H1 (cell line): ENCODE measurements at regions not wholly inside any gene's neighbourhood (a gene's known extent, or its start where the extent isn't known, plus 50 kb on each side); places are given as distances from the start of the nearest gene placed in this dataset.

ENCODE experiments used
- BRCA1 ChIP-seq: IDR thresholded peaks from 2 replicates; pipeline ENCODE4 v1.6.1; 2012; ENCODE audit warnings: low read depth, low read length, improper control_type of control experiment
- CEBPB ChIP-seq: IDR thresholded peaks from 2 replicates; pipeline ENCODE4 v1.6.1; 2012; ENCODE audit warnings: low read depth, low read length
- GTF2F1 ChIP-seq: IDR thresholded peaks from 2 replicates; pipeline ENCODE4 v1.6.1; 2012; ENCODE audit warnings: low read depth, low read length, improper control_type of control experiment, borderline replicate concordance
- POLR2AphosphoS5 ChIP-seq: IDR thresholded peaks from 2 replicates; pipeline ENCODE4 v1.6.1; 2011; ENCODE audit warnings: low read depth, low read length
- SUZ12 ChIP-seq: fragments of 200-600 bp; sonication (generic); IDR thresholded peaks from 2 replicates; pipeline ENCODE4 v1.6.1; 2012; ENCODE audit warnings: mild to moderate bottlenecking, inconsistent platforms, low read length, moderate library complexity, mixed read lengths

- no peak for TF ChIP-seq BRCA1
- TF ChIP-seq POLR2AphosphoS5, result no peak
- TF ChIP-seq CEBPB, result no peak
- TF ChIP-seq GTF2F1, result no peak
- TF ChIP-seq SUZ12, result no peak
Measured at GRCh38 chr9:24059651-24060050, 233.6 kb upstream of the ELAVL2 start (continued).
